ENCODE measurements at regions not wholly inside any gene's neighbourhood (a gene's known extent, or its start where the extent isn't known, plus 50 kb on each side); places are given as distances from the start of the nearest gene placed in this dataset.

DNA sequence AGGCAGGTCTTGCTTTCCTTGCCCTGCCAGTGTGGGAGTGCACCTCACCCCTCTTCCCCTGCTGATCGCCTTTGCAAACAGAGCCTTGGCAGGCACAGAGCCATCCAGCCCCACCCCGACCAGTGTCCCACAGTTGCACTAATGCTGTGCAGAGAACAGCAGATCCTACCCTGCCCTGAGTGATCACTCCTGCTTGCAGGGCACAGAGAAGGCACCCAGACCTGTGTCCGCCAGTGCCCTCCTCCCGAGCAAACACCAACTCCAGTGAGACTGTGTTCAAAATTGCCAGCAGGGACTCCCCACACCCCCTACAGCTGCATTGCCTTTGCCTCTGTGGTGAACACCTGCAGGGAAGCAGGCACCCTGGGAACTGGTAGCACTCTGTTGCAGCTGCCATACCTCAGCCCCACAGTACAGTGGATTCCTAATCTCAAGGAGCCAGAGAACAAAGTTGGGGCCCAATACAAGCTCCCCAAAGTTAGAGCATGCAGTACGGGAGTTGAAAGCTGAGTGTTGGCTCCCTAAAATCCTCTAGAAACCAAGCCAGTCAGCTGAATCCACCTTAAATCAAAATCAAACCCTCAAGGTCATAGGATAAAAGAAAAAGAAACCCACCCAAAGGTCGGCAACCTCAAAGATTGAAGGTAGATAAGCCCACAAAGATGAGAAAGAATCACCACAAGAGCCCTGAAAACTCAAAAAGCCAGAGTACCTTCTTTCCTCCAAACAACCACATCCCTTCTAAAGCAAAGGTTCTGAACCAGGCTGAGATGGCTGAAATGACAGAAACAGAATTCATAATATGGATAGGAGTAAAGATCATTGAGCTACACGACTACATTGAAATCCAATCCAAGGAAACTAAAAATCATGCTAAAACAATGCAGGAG lies 92.9 kb upstream of the PIK3R1 start:
- POLR2A ChIA-PET = no interaction called here
- H3K9me3 Mint-ChIP-seq = 0 out of 2 replicates have a peak, but pooled peaks cover 4% of the 10 kb centered on the region

DNA sequence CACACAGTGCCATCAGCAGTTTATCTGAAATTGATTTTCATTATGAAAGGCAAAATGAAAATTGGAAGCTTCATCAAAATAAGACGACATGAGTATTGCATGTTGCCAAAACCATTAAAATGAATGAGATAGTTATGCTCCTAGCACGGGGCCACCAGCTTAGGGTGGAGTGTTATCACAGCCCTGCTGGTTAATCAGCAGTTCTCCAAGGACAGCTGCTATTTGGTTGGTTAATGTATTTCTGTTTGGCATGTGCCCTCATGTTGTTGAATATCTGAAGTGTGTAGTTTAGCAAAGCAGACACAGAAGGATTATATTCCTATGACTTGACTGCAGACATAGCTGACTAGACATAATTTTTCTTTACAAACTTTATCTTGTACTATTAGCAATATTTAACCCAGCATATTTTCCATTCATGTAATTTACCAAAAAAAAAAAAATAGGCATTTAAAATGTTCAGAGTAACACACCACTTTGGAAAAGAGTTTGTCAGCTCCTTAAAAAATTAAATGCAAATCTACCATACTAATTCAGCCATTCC lies 98.6 kb upstream of the PIK3R1 start:
- no peak overlapping the region for H3K27ac Mint-ChIP-seq

More for the DNA sequence above, 92.9 kb upstream of the PIK3R1 start:
- ATAC-seq (no peak), DNase-seq (ENCODE audit: low spot score) (no peak)
- Mint-ChIP-seq H3K36me3 (no peaks in the 10 kb centered on the region), H3K27me3 (ENCODE audit: low read depth) (no peaks in the 10 kb centered on the region; the same call in 1 of the 2 replicates), H3K4me3 (no peak overlapping the region), H3K4me1 (no peaks in the 10 kb centered on the region), H3K27ac (no peak overlapping the region)
- CTCF ChIA-PET = no interaction called here
- TF ChIP-seq GABPB1 (CRISPR knock-in tag; IDR thresholded peaks at IDR 0.05) = no peak
- TF ChIP-seq PRRX2 (CRISPR knock-in tag; IDR thresholded peaks at IDR 0.05) = no peak
- no peak for TF ChIP-seq ZNF317 (CRISPR knock-in tag; IDR thresholded peaks at IDR 0.05; ENCODE audit: borderline replicate concordance, low read depth)
- TF ChIP-seq ZNF232 (CRISPR knock-in tag; IDR thresholded peaks at IDR 0.05) = no peak
- no peak for TF ChIP-seq HMGA2 (CRISPR knock-in tag; IDR thresholded peaks at IDR 0.05)
- no peak for TF ChIP-seq TCF7 (CRISPR knock-in tag; IDR thresholded peaks at IDR 0.05; ENCODE audit: low read depth)
- TF ChIP-seq, protein P1, sequence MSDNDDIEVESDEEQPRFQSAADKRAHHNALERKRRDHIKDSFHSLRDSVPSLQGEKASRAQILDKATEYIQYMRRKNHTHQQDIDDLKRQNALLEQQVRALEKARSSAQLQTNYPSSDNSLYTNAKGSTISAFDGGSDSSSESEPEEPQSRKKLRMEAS (CRISPR knock-in tag; IDR thresholded peaks at IDR 0.05) = no peak
- TF ChIP-seq KAT7 (CRISPR knock-in tag; IDR thresholded peaks at IDR 0.05; ENCODE audit: borderline replicate concordance) = no peak
- TF ChIP-seq JUN (CRISPR knock-in tag; IDR thresholded peaks at IDR 0.05) = no peak
- no peak for TF ChIP-seq MYBL2 (CRISPR knock-in tag; IDR thresholded peaks at IDR 0.05)

More for the DNA sequence above, 98.6 kb upstream of the PIK3R1 start:
- Mint-ChIP-seq H3K9me3 (peaks cover 13% of the 10 kb centered on the region), H3K36me3 (peaks cover 4% of the 10 kb centered on the region; the same call in 1 of the 2 replicates), H3K27me3 (ENCODE audit: low read depth) (no peaks in the 10 kb centered on the region; the same call in 1 of the 2 replicates), H3K4me3 (no peak overlapping the region), H3K4me1 (peaks cover 5% of the 10 kb centered on the region)
- CTCF ChIA-PET = no interaction called here
- DNase-seq (ENCODE audit: low spot score) (no peak), ATAC-seq (no peak)
- TF ChIP-seq, protein P2, sequence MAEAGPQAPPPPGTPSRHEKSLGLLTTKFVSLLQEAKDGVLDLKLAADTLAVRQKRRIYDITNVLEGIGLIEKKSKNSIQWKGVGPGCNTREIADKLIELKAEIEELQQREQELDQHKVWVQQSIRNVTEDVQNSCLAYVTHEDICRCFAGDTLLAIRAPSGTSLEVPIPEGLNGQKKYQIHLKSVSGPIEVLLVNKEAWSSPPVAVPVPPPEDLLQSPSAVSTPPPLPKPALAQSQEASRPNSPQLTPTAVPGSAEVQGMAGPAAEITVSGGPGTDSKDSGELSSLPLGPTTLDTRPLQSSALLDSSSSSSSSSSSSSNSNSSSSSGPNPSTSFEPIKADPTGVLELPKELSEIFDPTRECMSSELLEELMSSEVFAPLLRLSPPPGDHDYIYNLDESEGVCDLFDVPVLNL (CRISPR knock-in tag; IDR thresholded peaks at IDR 0.05; ENCODE audit: borderline replicate concordance, low read depth) = no peak
- no peak for TF ChIP-seq ZNF423 (CRISPR knock-in tag; IDR thresholded peaks at IDR 0.05)
- TF ChIP-seq, protein P3, sequence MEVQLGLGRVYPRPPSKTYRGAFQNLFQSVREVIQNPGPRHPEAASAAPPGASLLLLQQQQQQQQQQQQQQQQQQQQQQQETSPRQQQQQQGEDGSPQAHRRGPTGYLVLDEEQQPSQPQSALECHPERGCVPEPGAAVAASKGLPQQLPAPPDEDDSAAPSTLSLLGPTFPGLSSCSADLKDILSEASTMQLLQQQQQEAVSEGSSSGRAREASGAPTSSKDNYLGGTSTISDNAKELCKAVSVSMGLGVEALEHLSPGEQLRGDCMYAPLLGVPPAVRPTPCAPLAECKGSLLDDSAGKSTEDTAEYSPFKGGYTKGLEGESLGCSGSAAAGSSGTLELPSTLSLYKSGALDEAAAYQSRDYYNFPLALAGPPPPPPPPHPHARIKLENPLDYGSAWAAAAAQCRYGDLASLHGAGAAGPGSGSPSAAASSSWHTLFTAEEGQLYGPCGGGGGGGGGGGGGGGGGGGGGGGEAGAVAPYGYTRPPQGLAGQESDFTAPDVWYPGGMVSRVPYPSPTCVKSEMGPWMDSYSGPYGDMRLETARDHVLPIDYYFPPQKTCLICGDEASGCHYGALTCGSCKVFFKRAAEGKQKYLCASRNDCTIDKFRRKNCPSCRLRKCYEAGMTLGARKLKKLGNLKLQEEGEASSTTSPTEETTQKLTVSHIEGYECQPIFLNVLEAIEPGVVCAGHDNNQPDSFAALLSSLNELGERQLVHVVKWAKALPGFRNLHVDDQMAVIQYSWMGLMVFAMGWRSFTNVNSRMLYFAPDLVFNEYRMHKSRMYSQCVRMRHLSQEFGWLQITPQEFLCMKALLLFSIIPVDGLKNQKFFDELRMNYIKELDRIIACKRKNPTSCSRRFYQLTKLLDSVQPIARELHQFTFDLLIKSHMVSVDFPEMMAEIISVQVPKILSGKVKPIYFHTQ (CRISPR knock-in tag; IDR thresholded peaks at IDR 0.05) = no peak
- TF ChIP-seq HMGA2 (CRISPR knock-in tag; IDR thresholded peaks at IDR 0.05) = no peak
- no peak for TF ChIP-seq JAZF1 (CRISPR knock-in tag; IDR thresholded peaks at IDR 0.05)
- TF ChIP-seq SP1 (CRISPR knock-in tag; conservative IDR thresholded peaks at IDR 0.05) = no peak
- no peak for TF ChIP-seq GRHL2 (CRISPR knock-in tag; IDR thresholded peaks at IDR 0.05; ENCODE audit: insufficient replicate concordance, severe bottlenecking)
- TF ChIP-seq NR3C1 (CRISPR knock-in tag; conservative IDR thresholded peaks at IDR 0.05; ENCODE audit: low read depth) = no peak
- no peak for TF ChIP-seq NFATC4 (CRISPR knock-in tag; IDR thresholded peaks at IDR 0.05)
- no peak for TF ChIP-seq ETV6 (CRISPR knock-in tag; IDR thresholded peaks at IDR 0.05)
- no peak for TF ChIP-seq ZNF219 (CRISPR knock-in tag; IDR thresholded peaks at IDR 0.05; ENCODE audit: borderline replicate concordance)
- TF ChIP-seq IRF2 (CRISPR knock-in tag; IDR thresholded peaks at IDR 0.05; ENCODE audit: borderline replicate concordance, low read depth) = no peak
- TF ChIP-seq SMAD4 (CRISPR knock-in tag; IDR thresholded peaks at IDR 0.05) = no peak
- no peak for TF ChIP-seq OVOL2 (CRISPR knock-in tag; IDR thresholded peaks at IDR 0.05; ENCODE audit: borderline replicate concordance)
- no peak for TF ChIP-seq ZNF121 (CRISPR knock-in tag; IDR thresholded peaks at IDR 0.05)
- no peak for TF ChIP-seq ZNF396 (CRISPR knock-in tag; IDR thresholded peaks at IDR 0.05; ENCODE audit: borderline replicate concordance)
- no peak for TF ChIP-seq GABPB1 (CRISPR knock-in tag; IDR thresholded peaks at IDR 0.05)
- POLR2A ChIA-PET = no interaction called here

Measured in WTC11 (cell line).